HG02678 (cell line): ENCODE measurements at regions not wholly inside any gene's neighbourhood (a gene's known extent, or its start where the extent isn't known, plus 50 kb on each side); places are given as distances from the start of the nearest gene placed in this dataset.

Source experiments
- ATAC-seq: cut with Tn5 transposase; IDR thresholded peaks from one replicate; pipeline ENCODE4 v1.9.1; 2021; ENCODE audit warnings: mild to moderate bottlenecking, moderate library complexity; ENCODE audit not compliant: unreplicated experiment

DNA sequence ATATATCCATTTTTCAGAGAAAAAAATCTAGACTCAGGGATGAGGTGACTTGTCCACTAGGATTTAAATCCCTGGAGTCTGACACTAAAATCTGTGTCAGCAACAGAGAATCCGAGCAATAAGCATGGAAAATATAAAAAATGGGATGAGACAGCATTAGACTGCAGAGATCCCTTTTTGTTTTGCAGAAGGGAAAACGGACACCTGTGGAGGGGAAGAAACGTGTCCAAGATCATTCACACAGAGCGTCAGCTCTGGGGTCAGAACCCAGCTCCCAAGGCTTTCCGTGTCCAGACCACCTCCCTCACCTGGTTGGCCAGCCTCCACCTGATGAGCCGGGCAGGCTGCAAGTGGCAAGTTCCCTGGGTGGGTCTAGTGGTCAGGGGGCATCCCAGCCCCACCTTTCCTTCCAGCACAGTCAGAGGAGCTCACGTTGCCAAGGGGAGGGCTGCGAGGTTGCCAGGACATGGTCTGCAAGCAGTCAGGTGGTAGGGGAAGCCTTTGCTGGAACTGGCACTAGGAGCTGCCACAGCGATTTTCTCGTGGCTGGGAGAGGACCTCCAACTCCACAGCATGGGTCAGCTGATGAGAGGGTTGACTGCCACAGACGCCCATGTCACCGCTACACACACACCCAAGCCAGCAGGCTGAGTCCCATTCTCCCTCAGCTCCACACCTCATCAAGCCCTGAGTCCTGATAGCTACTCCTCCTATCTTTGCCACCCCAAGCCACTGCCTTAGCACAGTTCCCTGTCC is 65.9 kb upstream of the CPLX2 start:
- ATAC-seq = no peak

DNA sequence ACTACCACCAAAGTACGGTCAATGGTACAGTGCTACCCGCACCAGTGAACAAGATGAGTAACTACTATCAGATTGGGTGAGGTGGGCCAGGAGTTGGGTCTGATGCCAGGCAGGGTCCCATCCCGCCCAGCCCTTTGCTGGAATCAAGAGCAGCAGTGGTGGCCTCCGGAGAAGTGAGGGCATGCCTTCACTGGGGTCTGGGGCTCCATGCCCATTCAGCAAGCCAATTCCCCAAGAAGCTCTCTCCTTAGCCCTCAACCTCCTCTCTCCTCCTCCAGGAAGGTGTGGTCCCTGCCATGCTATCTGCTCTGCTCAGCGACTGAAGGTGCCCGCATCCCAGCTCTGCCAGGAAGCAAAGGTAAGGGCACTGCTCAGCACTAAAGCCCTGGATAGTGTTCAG is 62.7 kb upstream of the CPLX2 start:
- ATAC-seq = no peak

DNA sequence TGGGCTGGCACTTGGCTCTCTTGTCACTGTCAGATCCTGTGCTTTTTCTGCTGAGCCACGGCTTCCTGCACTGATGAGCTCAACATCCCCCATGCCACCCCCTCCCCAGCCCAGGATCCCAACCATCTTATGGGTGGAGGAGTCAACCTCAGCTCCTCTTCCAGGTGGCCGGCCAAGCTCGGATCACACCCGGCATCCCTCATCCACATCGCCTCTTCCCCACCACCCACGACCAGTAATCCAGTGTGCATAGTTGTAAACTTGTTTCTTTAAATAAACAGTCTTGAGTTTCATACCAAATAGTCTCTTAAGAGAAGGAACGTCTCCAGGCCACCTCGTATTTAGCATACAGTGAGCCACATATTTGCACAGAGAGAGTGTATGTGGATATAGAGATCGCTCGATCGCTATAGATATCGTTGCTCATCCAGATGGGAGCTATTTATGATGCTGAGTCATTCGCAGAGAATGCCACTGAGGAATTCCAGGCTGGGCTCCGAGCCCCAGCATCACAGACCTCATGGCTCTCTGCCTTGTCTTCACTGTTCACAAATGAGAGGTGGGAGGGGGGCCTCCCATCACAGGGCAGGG is 61.8 kb upstream of the CPLX2 start:
- no peak for ATAC-seq

DNA sequence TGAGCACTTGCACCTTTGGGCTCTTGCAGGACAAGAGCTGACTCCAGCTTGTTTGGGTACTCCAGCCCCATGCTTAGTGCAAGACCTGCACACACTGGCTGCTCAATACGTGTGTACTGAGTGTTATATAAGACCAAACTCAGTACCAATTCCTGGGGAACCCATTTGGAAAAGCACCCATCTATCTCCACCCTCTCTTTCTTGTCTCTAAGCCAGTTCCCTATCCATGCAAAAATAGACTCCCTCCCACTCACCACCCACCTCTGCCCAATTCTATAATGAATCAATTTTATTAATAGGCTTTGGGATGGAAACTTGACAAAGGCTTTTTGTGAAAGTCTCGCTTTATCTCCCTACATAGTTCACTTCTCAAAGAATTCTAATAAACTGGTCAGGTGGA is 60.9 kb upstream of the CPLX2 start:
- ATAC-seq = no peak

DNA sequence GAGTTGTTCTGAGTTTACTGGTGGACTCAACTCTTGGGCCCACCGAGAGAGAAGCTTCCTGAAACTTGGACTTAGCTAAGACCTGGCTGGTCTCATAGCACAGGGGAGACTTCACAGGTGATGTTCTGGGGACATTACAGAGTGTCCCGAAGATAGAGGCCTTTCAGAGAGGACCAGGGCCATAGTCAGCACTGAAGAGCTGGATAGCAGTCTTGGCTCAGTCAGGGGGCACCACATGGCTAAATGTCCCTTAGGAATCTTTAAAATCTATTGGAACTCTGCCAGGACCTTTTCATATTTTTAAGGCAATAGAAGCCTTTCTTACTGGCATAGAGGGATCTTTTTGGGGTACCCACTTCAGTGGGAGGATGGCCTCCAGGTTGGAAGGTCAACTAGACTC is 59.8 kb upstream of the CPLX2 start:
- ATAC-seq = no peak

DNA sequence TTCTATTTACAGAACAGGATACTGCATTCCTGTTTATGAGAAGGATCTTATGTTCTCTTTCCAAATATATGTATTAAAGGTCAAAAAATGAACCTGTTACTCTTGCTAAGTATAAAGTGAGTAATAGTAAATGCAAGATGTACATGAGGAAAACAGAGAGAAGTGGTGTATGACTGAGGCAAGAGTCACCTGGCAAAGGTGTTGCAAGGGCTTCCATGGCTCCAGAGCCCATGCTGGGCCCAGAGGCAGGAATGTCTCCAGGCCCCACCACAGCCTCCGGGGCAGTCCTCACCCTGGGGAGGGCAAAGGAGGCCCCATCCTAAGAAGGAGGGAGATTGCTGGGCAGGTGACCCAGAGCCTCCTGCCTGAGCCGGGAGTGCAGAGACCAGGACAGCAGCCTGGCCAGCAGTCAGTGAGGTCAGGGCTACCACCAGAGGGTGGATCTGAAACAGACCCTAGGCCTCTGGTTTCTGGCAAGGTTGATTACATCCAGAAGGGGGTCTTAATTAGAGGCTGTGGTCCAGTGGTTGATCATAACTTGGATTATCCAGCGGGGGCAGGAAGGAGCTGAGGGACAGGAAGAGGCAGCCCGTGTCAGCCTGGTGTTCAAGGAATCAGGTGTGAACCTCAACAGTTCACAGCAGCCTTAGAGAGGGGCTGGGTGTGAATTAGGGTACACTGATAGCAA is 57.3 kb upstream of the CPLX2 start:
- ATAC-seq = no peak

DNA sequence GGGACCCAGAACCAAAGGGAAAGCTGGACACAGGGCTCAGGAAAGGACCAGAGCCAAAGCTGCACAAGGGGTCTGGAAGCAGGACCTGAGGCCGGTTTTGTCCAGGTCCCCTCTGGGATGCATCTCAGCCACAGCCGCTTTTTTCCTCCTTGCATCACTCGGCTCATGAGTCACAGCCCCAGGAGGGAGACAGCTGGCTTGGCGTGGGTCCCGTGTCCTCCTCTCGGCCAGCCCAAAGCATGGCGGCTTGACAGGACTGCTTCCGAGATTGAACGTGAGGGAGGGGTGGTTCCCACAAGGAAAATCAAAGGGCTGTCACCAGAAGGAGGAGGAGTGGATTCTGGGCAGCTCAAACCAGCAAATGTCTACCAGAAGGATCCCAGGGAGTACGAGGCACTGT is 56.7 kb upstream of the CPLX2 start:
- no peak for ATAC-seq

DNA sequence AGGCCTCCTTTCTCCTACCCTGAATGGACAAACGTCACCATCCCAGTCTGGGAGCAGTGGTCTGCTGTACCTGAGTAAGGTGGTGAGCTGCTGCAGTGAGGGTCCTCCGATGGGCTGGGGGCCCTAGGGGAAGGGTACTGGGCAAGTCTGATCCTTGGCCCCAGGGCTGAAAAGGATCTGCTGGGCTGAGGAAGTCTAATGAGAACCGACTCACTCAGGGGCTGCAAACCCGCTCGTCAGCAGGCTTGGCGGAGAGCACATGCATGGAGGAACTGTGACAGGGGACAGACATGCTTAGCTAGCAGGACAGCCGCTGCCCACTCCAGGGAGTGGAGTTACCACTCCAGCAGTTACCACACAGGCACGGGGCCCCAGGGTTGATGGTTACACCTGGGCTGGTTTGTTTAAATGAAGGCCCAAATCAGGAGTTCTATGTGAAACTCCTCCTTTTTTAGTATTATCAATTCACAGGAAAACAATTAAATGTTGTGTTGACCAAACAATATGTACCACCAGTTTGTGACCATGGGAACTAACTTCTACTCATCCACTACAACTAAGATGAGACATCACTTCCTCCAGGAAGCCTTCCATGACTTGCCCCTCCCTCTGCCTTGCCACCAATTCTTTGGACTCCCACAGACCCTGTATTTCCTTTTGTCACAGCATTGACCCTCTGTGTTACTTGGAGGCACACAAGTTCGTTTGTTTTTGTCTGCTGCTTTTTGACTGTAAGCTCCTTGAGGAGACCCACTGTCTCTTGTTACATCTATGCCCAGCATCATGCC is 56.1 kb upstream of the CPLX2 start:
- ATAC-seq = no peak

DNA sequence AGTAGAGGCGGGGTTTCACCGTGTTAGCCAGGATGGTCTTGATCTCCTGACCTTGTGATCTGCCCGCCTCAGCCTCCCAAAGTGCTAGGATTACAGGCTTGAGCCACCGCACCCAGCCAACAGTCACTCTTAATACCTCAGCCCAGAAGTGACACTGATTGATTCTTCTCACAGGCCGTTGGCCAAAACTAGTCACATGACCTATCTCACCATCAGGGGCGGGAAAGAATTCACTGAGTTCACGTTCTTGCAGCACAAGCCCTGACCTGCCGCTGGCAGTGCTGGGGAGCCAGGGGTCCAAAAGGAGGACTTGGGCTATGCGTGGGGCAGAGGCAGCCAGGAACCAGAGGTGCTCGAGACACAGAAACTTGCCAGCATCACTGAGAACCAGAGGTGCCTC is 55.0 kb upstream of the CPLX2 start:
- no peak for ATAC-seq

DNA sequence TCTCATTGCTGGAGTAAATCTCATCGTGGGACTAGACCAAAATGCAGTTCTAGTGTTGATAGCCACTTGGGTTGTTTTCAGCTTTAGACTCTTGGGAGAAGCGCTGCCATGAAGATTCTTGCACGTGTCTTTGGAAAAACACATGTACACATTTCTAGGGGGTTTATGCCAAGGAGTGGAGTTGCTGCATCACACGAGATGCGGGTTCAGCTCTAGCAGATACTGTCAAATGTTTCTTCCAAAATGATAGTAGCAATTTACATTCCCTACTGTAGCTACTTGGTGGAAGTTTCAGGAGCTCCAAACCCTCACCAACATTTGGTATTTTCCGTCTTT is 52.3 kb upstream of the CPLX2 start:
- no peak for ATAC-seq

DNA sequence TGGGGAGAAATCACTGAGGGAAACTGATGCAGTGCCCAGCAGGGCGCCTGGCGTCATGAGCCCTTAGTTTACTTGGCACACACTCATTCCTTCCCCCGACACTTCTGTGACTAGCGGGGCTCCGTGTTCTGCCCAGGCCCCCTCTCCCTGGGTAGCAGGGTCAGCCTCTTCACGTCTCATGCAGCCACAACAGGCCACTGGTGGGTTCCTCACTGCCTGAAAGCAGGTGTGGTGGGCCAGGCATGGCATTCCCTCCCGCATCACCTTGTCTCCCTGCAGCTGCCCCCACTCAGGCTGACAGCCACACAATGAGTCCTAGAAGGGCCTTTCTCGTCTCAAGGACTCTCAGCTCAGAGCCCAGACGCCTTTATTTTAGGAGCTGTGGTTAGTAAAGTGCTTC is 51.1 kb upstream of the CPLX2 start:
- no peak for ATAC-seq
